ENCODE measurements at regions not wholly inside any gene's neighbourhood (a gene's known extent, or its start where the extent isn't known, plus 50 kb on each side); places are given as distances from the start of the nearest gene placed in this dataset.
A peak's percentile ranks its signal among the peaks of the same experiment; 100 is the strongest.

DNA sequence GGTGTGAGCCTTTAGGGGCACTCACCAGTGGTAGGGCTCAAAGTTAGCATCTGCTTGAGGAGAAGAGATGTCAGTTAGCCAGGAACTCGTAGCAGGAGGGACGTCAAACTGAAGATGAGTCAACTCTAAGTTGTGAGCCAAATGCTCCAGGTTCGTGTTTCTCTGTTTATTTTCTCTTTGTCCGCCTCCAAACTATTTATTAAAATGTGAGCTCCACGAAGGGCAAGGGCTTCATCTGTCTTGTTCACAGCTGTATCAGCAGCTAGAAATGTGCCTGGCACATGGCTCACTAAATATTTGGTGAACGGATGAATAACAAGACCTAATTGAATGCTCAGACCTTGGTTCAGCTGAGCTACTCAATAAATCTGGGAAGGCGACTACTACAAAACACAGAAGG, 248.9 kb downstream of the BCOR start:
- H3K27me3 ChIP-seq (ENCODE audit: control insufficient read depth in 4 of 4, insufficient read depth in 4 of 4, low read length in 3 of 4), result no peaks in the 10 kb centered on the region
- TF ChIP-seq, protein P1, sequence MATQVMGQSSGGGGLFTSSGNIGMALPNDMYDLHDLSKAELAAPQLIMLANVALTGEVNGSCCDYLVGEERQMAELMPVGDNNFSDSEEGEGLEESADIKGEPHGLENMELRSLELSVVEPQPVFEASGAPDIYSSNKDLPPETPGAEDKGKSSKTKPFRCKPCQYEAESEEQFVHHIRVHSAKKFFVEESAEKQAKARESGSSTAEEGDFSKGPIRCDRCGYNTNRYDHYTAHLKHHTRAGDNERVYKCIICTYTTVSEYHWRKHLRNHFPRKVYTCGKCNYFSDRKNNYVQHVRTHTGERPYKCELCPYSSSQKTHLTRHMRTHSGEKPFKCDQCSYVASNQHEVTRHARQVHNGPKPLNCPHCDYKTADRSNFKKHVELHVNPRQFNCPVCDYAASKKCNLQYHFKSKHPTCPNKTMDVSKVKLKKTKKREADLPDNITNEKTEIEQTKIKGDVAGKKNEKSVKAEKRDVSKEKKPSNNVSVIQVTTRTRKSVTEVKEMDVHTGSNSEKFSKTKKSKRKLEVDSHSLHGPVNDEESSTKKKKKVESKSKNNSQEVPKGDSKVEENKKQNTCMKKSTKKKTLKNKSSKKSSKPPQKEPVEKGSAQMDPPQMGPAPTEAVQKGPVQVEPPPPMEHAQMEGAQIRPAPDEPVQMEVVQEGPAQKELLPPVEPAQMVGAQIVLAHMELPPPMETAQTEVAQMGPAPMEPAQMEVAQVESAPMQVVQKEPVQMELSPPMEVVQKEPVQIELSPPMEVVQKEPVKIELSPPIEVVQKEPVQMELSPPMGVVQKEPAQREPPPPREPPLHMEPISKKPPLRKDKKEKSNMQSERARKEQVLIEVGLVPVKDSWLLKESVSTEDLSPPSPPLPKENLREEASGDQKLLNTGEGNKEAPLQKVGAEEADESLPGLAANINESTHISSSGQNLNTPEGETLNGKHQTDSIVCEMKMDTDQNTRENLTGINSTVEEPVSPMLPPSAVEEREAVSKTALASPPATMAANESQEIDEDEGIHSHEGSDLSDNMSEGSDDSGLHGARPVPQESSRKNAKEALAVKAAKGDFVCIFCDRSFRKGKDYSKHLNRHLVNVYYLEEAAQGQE (IDR thresholded peaks at IDR 0.05), result no peak
- H3K27ac ChIP-seq (ENCODE audit: low read depth in 1 of 2, low read length in 2 of 2), result no peak overlapping the region
- H3K4me1 ChIP-seq (ENCODE audit: control insufficient read depth in 4 of 4, insufficient read depth in 4 of 4, low read length in 3 of 4), result no peaks in the 10 kb centered on the region
- no peak overlapping the region for H3K4me3 ChIP-seq (ENCODE audit: low read depth in 1 of 3, low read length in 3 of 3)
- 79% methylated on average over 7 of the region's 7 CpGs for WGBS
- no peak for DNase-seq (ENCODE audit: low spot score)
- no peak overlapping the region for H3K9ac ChIP-seq (ENCODE audit: low read depth in 1 of 2, low read length in 2 of 2)
- H3K36me3 ChIP-seq (ENCODE audit: control insufficient read depth in 4 of 4, insufficient read depth in 3 of 4, low read depth in 1 of 4, low read length in 3 of 4), result no peaks in the 10 kb centered on the region
- no peaks in the 10 kb centered on the region for H3K9me3 ChIP-seq (ENCODE audit: control insufficient read depth in 4 of 4, low read length in 3 of 4)

DNA sequence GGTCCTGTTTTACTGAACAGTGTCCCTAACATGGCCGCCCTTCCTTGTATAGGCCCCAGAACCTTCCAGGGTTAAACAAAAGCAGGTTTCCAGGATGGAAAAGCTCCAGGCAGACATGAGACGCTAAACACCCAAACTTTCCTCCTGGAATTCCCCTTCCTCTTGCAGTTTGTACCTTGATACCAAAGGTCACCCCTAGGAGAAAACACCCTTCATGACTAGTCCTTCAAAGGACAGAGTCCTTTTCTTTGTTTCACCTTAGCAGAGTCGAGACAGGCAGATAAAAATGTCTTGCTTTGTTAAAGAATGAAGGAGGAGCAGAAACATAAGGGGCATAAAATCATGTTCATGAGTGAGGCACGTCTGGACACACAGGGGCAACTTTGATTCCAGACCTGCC, 247.5 kb downstream of the BCOR start:
- TF ChIP-seq TAF1 (conservative IDR thresholded peaks at IDR 0.05), result no peak
- TF ChIP-seq, protein P2, sequence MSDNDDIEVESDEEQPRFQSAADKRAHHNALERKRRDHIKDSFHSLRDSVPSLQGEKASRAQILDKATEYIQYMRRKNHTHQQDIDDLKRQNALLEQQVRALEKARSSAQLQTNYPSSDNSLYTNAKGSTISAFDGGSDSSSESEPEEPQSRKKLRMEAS (IDR thresholded peaks at IDR 0.05), result no peak
- no peak for TF ChIP-seq EGR1 (IDR thresholded peaks at IDR 0.05; ENCODE audit: low read depth in 2 of 2)
- TF ChIP-seq HNF4A (conservative IDR thresholded peaks at IDR 0.05), result peak; percentile 19 to 65

GRCh38 chrX:39850630-39851152, 247.1 kb downstream of the BCOR start:
- Histone ChIP-seq H3K27me3 (ENCODE audit: control insufficient read depth in 4 of 4, insufficient read depth in 4 of 4, low read length in 3 of 4) (no peaks in the 10 kb centered on the region), H3K36me3 (ENCODE audit: control insufficient read depth in 4 of 4, insufficient read depth in 3 of 4, low read depth in 1 of 4, low read length in 3 of 4) (no peaks in the 10 kb centered on the region), H3K9ac (ENCODE audit: low read depth in 1 of 2, low read length in 2 of 2) (no peak overlapping the region), H3K4me1 (ENCODE audit: control insufficient read depth in 4 of 4, insufficient read depth in 4 of 4, low read length in 3 of 4) (no peaks in the 10 kb centered on the region), H3K9me3 (ENCODE audit: control insufficient read depth in 4 of 4, low read length in 3 of 4) (no peaks in the 10 kb centered on the region), H3K27ac (ENCODE audit: low read depth in 1 of 2, low read length in 2 of 2) (no peak overlapping the region), H3K4me3 (ENCODE audit: low read depth in 1 of 3, low read length in 3 of 3) (no peak overlapping the region)
- TF ChIP-seq, protein P1 (IDR thresholded peaks at IDR 0.05), result no peak
- TF ChIP-seq JUND (IDR thresholded peaks at IDR 0.05), result no peak
- TF ChIP-seq, protein P3, sequence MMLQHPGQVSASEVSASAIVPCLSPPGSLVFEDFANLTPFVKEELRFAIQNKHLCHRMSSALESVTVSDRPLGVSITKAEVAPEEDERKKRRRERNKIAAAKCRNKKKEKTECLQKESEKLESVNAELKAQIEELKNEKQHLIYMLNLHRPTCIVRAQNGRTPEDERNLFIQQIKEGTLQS (IDR thresholded peaks at IDR 0.05), result no peak
- no peak for TF ChIP-seq EGR1 (IDR thresholded peaks at IDR 0.05; ENCODE audit: low read depth in 2 of 2)
- TF ChIP-seq RAD21 (IDR thresholded peaks at IDR 0.05), result no peak
- TF ChIP-seq, protein P4, sequence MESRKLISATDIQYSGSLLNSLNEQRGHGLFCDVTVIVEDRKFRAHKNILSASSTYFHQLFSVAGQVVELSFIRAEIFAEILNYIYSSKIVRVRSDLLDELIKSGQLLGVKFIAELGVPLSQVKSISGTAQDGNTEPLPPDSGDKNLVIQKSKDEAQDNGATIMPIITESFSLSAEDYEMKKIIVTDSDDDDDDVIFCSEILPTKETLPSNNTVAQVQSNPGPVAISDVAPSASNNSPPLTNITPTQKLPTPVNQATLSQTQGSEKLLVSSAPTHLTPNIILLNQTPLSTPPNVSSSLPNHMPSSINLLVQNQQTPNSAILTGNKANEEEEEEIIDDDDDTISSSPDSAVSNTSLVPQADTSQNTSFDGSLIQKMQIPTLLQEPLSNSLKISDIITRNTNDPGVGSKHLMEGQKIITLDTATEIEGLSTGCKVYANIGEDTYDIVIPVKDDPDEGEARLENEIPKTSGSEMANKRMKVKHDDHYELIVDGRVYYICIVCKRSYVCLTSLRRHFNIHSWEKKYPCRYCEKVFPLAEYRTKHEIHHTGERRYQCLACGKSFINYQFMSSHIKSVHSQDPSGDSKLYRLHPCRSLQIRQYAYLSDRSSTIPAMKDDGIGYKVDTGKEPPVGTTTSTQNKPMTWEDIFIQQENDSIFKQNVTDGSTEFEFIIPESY (IDR thresholded peaks at IDR 0.05), result no peak
- TF ChIP-seq FOXA1 (IDR thresholded peaks at IDR 0.05), result no peak
- TF ChIP-seq CTCF (IDR thresholded peaks at IDR 0.05; ENCODE audit: low read depth, low read length, missing input control), result no peak
- TF ChIP-seq FOXA2 (IDR thresholded peaks at IDR 0.05), result no peak
- no peak for TF ChIP-seq YY1 (IDR thresholded peaks at IDR 0.05)
- TF ChIP-seq, protein P2 (IDR thresholded peaks at IDR 0.05), result no peak
- no peak for TF ChIP-seq GABPA (IDR thresholded peaks at IDR 0.05 in 1 of 2, conservative IDR thresholded peaks at IDR 0.05 in 1 of 2)
- TF ChIP-seq SP1 (IDR thresholded peaks at IDR 0.05), result no peak
- no peak for TF ChIP-seq HNF4G (IDR thresholded peaks at IDR 0.05)
- TF ChIP-seq NR2F2 (IDR thresholded peaks at IDR 0.05), result no peak
- WGBS, result 65% methylated on average over 3 of the region's 3 CpGs
- DNase-seq (ENCODE audit: low spot score), result no peak

More for the DNA sequence above, 247.5 kb downstream of the BCOR start:
- no peak for DNase-seq (ENCODE audit: low spot score)
- H3K27me3 ChIP-seq (ENCODE audit: control insufficient read depth in 4 of 4, insufficient read depth in 4 of 4, low read length in 3 of 4), result no peaks in the 10 kb centered on the region
- no peak overlapping the region for H3K9ac ChIP-seq (ENCODE audit: low read depth in 1 of 2, low read length in 2 of 2)
- H3K4me3 ChIP-seq (ENCODE audit: low read depth in 1 of 3, low read length in 3 of 3), result no peak overlapping the region
- H3K36me3 ChIP-seq (ENCODE audit: control insufficient read depth in 4 of 4, insufficient read depth in 3 of 4, low read depth in 1 of 4, low read length in 3 of 4), result no peaks in the 10 kb centered on the region
- 63% methylated on average over 4 of the region's 4 CpGs for WGBS
- H3K27ac ChIP-seq (ENCODE audit: low read depth in 1 of 2, low read length in 2 of 2), result no peak overlapping the region
- H3K9me3 ChIP-seq (ENCODE audit: control insufficient read depth in 4 of 4, low read length in 3 of 4), result no peaks in the 10 kb centered on the region
- H3K4me1 ChIP-seq (ENCODE audit: control insufficient read depth in 4 of 4, insufficient read depth in 4 of 4, low read length in 3 of 4), result no peaks in the 10 kb centered on the region
